CD4-positive, alpha-beta T cell (primary cell): ENCODE measurements at regions not wholly inside any gene's neighbourhood (a gene's known extent, or its start where the extent isn't known, plus 50 kb on each side); places are given as distances from the start of the nearest gene placed in this dataset.

Source experiments
- ATAC-seq: fragments of 200-7000 bp; cut with Tn5 transposase; one replicate; pipeline ENCODE4 v1.10.0; 2022; ENCODE audit warnings: mild to moderate bottlenecking; ENCODE audit not compliant: poor library complexity
- CTCF ChIA-PET: fragments of 350-600 bp; sonication (Branson Sonifier 250); formaldehyde crosslinking; loops from one replicate; lab custom pipeline; 2021; ENCODE audit warnings: antibody characterized with exemption, inconsistent platforms; lab: Charles Lee
- POLR2A ChIA-PET: fragments of 350-600 bp; sonication (Branson Sonifier 250); formaldehyde crosslinking; loops from one replicate; lab custom pipeline; 2021; ENCODE audit warnings: antibody characterized with exemption, inconsistent platforms; lab: Charles Lee
- DNase-seq, 14 experiments: peaks; one replicate each; pipeline ENCODE4 v3.0.0-alpha.2; 2013 to 2020; ENCODE audit warnings: mixed read lengths in 2 of 14
- H3K27ac ChIP-seq, 2 donors: one replicate each; pipeline versions ENCODE4 v1.5.1 to v1.7.0; 2013; ENCODE audit warnings: low read length in 2 of 2, low read depth in 1 of 2, mild to moderate bottlenecking in 1 of 2
- H3K27me3 ChIP-seq, 2 experiments: 1 replicate in 1 of 2; 2 replicates in 1 of 2; pipeline versions ENCODE4 v1.6.1 to v1.7.0; 2013; ENCODE audit warnings: low read length in 2 of 2, control low read depth in 1 of 2, mild to moderate bottlenecking in 1 of 2, moderate library complexity in 1 of 2; ENCODE audit not compliant: insufficient read depth in 2 of 2, control insufficient read depth in 1 of 2
- H3K36me3 ChIP-seq: one replicate; pipeline ENCODE4 v1.6.1; 2013; ENCODE audit warnings: low read length, control low read depth; ENCODE audit not compliant: insufficient read depth
- H3K4me1 ChIP-seq: one replicate; pipeline ENCODE4 v1.6.1; 2013; ENCODE audit warnings: low read length, control low read depth; ENCODE audit not compliant: insufficient read depth
- H3K4me3 ChIP-seq: one replicate; pipeline ENCODE4 v1.5.1; 2013; ENCODE audit warnings: mild to moderate bottlenecking, low read length, moderate library complexity
- H3K9me3 ChIP-seq, 2 experiments: 1 replicate in 1 of 2; 2 replicates in 1 of 2; pipeline versions ENCODE4 v1.6.1 to v1.7.0; 2013; ENCODE audit warnings: low read length in 2 of 2, mild to moderate bottlenecking in 2 of 2, control low read depth in 1 of 2, moderate library complexity in 1 of 2; ENCODE audit not compliant: control insufficient read depth in 1 of 2, insufficient read depth in 1 of 2
- H3K27ac Mint-ChIP-seq: one replicate; pipeline ENCODE4 v1.8.0; 2020; ENCODE audit warnings: mixed read lengths
- H3K27me3 Mint-ChIP-seq: one replicate; pipeline ENCODE4 v1.8.0; 2021; ENCODE audit warnings: mixed read lengths
- H3K36me3 Mint-ChIP-seq: one replicate; pipeline ENCODE4 v1.8.0; 2021; ENCODE audit warnings: low read depth, mixed read lengths
- H3K4me1 Mint-ChIP-seq: one replicate; pipeline ENCODE4 v1.8.0; 2021; ENCODE audit warnings: low read depth, mixed read lengths
- H3K4me3 Mint-ChIP-seq: one replicate; pipeline ENCODE4 v1.8.0; 2020; ENCODE audit warnings: mild to moderate bottlenecking, mixed read lengths
- H3K9me3 Mint-ChIP-seq: one replicate; pipeline ENCODE4 v1.8.0; 2020; ENCODE audit warnings: mixed read lengths
- intact Hi-C, 2 experiments: fragments of 100-400 bp; cut with DNase I in 1 of 2; cut with micrococcal nuclease in 1 of 2; formaldehyde crosslinking; loops; one replicate each; pipeline versions ENCODE4 v1.15.1 to v1.9.0; 2023 to 2025; cut with DNase I, micrococcal nuclease
- TF ChIP-seq, protein P1 (sequence below): fragments of 200-600 bp; IDR thresholded peaks from one replicate; pipeline ENCODE4 v1.8.0; 2022; ENCODE audit warnings: antibody characterized with exemption, mild to moderate bottlenecking

DNA sequence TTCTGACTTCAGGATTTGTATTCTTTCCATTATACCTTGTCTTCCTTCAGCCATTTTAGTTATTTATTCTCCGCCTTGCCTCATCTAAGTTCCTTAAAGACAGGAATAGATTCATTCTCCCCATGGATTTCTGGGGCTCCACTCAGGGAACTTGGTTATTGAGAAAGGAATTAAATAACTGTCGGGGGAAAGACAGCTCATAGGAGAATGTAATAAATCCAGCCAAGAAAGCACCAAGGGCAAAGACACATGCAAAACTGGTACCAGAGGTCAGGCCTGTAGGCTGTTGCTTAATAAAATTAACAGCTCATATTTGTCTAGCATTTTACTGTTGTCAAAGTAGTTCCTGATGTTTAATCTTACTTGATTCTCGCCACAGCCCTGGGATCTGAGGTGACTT lies 357.2 kb downstream of the TMEM38B start:
- H3K27me3 Mint-ChIP-seq: no peaks in the 10 kb centered on the region
- DNase-seq (no peak), ATAC-seq (no peak)
- ChIA-PET POLR2A (no interaction called here), CTCF (no interaction called here)
- TF ChIP-seq, protein P1, sequence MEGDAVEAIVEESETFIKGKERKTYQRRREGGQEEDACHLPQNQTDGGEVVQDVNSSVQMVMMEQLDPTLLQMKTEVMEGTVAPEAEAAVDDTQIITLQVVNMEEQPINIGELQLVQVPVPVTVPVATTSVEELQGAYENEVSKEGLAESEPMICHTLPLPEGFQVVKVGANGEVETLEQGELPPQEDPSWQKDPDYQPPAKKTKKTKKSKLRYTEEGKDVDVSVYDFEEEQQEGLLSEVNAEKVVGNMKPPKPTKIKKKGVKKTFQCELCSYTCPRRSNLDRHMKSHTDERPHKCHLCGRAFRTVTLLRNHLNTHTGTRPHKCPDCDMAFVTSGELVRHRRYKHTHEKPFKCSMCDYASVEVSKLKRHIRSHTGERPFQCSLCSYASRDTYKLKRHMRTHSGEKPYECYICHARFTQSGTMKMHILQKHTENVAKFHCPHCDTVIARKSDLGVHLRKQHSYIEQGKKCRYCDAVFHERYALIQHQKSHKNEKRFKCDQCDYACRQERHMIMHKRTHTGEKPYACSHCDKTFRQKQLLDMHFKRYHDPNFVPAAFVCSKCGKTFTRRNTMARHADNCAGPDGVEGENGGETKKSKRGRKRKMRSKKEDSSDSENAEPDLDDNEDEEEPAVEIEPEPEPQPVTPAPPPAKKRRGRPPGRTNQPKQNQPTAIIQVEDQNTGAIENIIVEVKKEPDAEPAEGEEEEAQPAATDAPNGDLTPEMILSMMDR: no peak
- Histone ChIP-seq H3K27ac (no peak overlapping the region), H3K36me3 (no peaks in the 10 kb centered on the region), H3K4me3 (no peak overlapping the region), H3K9me3 (no peaks in the 10 kb centered on the region), H3K4me1 (no peaks in the 10 kb centered on the region), H3K27me3 (no peaks in the 10 kb centered on the region)
- H3K36me3 Mint-ChIP-seq: no peaks in the 10 kb centered on the region
- H3K27ac Mint-ChIP-seq: no peak overlapping the region
- no peaks in the 10 kb centered on the region for H3K4me1 Mint-ChIP-seq
- no peak overlapping the region for H3K4me3 Mint-ChIP-seq
- intact Hi-C loops: no loop called here
- peaks cover 3% of the 10 kb centered on the region for H3K9me3 Mint-ChIP-seq

DNA sequence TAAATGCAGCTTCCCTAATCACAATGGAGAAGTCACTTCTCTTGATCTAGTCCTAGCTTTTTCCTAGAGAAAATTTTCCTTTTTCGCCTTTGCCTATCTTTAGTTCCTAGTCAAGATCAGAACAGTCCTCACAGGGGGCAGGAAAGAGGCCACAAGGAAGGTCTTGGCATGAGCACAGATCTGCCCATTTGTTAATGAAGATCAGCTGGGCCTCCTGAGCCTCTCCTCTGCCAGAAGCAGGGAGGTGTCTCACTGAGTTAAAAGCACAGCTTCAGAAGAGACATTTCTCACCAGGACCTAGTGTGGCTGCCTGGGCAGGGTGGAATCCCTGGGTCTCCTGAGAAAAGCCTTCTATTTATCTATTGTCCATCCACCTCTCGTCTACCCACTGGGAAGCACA lies 357.8 kb downstream of the TMEM38B start:
- no peak overlapping the region for H3K4me3 Mint-ChIP-seq
- POLR2A ChIA-PET: no interaction called here
- intact Hi-C loops: no loop called here
- H3K9me3 Mint-ChIP-seq: peaks cover 3% of the 10 kb centered on the region
- H3K4me3 ChIP-seq: no peak overlapping the region
- H3K27ac ChIP-seq: no peak overlapping the region
- H3K27me3 ChIP-seq: no peaks in the 10 kb centered on the region
- H3K4me1 ChIP-seq: no peaks in the 10 kb centered on the region
- H3K27me3 Mint-ChIP-seq: no peaks in the 10 kb centered on the region
- no peak for DNase-seq
- H3K4me1 Mint-ChIP-seq: no peaks in the 10 kb centered on the region
- ATAC-seq: no peak
- H3K9me3 ChIP-seq: no peaks in the 10 kb centered on the region
- H3K36me3 ChIP-seq: no peaks in the 10 kb centered on the region
- TF ChIP-seq, protein P1: no peak
- H3K36me3 Mint-ChIP-seq: no peaks in the 10 kb centered on the region
- CTCF ChIA-PET: no interaction called here
- H3K27ac Mint-ChIP-seq: no peak overlapping the region

DNA sequence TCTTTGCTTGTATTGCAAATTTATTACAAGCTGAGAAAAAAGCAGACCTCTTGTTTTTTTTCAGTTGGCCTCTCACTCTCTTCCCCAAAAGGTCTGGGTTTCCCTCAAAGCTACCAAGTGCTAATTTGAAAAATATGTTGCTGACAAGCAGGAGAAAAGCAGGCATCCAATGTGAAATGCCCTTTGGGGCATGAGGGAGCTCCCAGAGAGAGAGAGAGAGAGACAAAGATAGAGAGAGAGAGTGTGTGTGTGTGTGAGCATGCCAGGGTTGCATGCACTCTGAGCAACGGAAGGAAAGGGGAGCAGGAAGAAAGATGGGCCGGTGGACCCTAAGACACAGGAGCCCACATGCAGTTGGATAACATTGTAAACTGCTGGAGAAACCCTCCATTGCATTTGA lies 358.4 kb downstream of the TMEM38B start:
- no peak for DNase-seq
- H3K4me1 ChIP-seq: no peaks in the 10 kb centered on the region
- no peak overlapping the region for H3K27ac ChIP-seq
- POLR2A ChIA-PET: no interaction called here
- peaks cover 3% of the 10 kb centered on the region for H3K9me3 Mint-ChIP-seq
- H3K36me3 ChIP-seq: no peaks in the 10 kb centered on the region
- H3K4me1 Mint-ChIP-seq: no peaks in the 10 kb centered on the region
- no peaks in the 10 kb centered on the region for H3K27me3 ChIP-seq
- H3K9me3 ChIP-seq: no peaks in the 10 kb centered on the region
- no peaks in the 10 kb centered on the region for H3K36me3 Mint-ChIP-seq
- intact Hi-C loops: no loop called here
- CTCF ChIA-PET: no interaction called here
- H3K4me3 ChIP-seq: no peak overlapping the region
- H3K27ac Mint-ChIP-seq: no peak overlapping the region
- no peak for ATAC-seq
- no peaks in the 10 kb centered on the region for H3K27me3 Mint-ChIP-seq
- TF ChIP-seq, protein P1: no peak
- no peak overlapping the region for H3K4me3 Mint-ChIP-seq
